Right lobe of liver (tissue), 4 donors: ENCODE measurements at regions not wholly inside any gene's neighbourhood (a gene's known extent, or its start where the extent isn't known, plus 50 kb on each side); places are given as distances from the start of the nearest gene placed in this dataset.

ENCODE experiments used
- POLR2A ChIP-seq: fragments of 450-650 bp; IDR thresholded peaks from one replicate; pipeline ENCODE4 v1.6.1; 2017; ENCODE audit warnings: antibody characterized with exemption, mild to moderate bottlenecking
- TF ChIP-seq, protein P1 (sequence below), 4 donors: fragments of 200-600 bp in 3 of 4; fragments of 450-650 bp in 1 of 4; IDR thresholded peaks; one replicate each; pipeline versions ENCODE4 v1.5.1 to v1.8.0; 2016 to 2022; ENCODE audit warnings: antibody characterized with exemption in 4 of 4, mild to moderate bottlenecking in 2 of 4
- donor health status: DM: no; HTN: no; CAD: no.
- donor health status: DM: no; HTN: no; CAD: no.
- donor health status: DM: no; HTN: yes; CAD: no.

DNA sequence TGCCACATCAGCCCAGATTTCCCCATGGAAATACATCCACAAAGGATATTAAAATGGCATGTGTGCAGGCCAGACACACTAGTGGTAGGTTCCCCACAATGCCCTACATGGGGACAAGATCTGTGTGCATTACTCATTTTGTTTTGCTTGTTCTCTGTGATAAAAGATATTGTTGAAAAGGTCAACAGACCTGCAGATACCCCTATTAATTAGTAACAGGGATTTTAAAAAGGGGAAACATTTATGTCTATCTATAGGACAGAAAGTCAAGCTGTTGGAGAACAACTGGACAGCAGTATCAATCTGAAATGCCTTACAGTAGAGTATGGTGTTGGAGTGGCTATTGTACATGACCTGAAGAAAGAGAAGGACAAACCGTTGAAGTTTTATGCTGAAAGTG is 596.0 kb upstream of the GRM7 start:
- TF ChIP-seq, protein P1, sequence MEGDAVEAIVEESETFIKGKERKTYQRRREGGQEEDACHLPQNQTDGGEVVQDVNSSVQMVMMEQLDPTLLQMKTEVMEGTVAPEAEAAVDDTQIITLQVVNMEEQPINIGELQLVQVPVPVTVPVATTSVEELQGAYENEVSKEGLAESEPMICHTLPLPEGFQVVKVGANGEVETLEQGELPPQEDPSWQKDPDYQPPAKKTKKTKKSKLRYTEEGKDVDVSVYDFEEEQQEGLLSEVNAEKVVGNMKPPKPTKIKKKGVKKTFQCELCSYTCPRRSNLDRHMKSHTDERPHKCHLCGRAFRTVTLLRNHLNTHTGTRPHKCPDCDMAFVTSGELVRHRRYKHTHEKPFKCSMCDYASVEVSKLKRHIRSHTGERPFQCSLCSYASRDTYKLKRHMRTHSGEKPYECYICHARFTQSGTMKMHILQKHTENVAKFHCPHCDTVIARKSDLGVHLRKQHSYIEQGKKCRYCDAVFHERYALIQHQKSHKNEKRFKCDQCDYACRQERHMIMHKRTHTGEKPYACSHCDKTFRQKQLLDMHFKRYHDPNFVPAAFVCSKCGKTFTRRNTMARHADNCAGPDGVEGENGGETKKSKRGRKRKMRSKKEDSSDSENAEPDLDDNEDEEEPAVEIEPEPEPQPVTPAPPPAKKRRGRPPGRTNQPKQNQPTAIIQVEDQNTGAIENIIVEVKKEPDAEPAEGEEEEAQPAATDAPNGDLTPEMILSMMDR (IDR thresholded peaks at IDR 0.05): no peak
- no peak for TF ChIP-seq POLR2A
